ENCODE measurements at regions not wholly inside any gene's neighbourhood (a gene's known extent, or its start where the extent isn't known, plus 50 kb on each side); places are given as distances from the start of the nearest gene placed in this dataset.

DNA sequence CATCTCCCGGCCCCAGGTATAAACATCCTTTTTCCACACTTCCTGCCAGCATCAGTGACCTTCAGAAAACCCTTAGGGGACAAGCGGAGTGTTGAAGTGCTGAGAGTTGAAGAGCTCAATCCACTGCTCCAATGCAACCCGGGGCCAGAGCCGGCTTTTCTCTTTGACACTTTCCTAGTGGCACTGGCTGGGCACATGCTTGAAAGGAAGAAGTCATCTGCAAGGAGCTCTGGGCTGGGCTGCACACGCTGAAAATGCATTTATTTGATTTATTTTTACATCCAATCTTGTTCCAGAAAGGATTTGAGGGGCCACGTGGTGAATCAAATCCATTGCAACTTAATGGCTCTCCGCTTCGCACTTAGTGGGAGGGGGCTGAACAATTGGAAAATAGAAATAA, 229.0 kb upstream of the DIO3 start:
- ATAC-seq (ENCODE audit: insufficient read depth, low FRiP score) (no peak), DNase-seq (no peak)
- WGBS, 2 donors = 66 to 68% methylated on average over 8 of the region's 8 CpGs

GRCh38 chr14:101333335-101334280, 227.7 kb upstream of the DIO3 start:
- Histone ChIP-seq H3K9me3 (ENCODE audit: control insufficient read depth in 4 of 4, insufficient read depth in 3 of 4, low read length in 3 of 4) (peaks cover 0 to 2% (median 0%) of the 10 kb centered on the region in 4 donors), H3K4me3 (no peak overlapping the region), H3K9ac (ENCODE audit: insufficient read depth in 1 of 2, low read length in 2 of 2) (no peak overlapping the region), H3K36me3 (ENCODE audit: control insufficient read depth in 4 of 4, insufficient read depth in 4 of 4, low read length in 4 of 4) (no peaks in the 10 kb centered on the region), H3K27ac (ENCODE audit: low read depth in 1 of 2, low read length in 1 of 2) (no peak overlapping the region), H3K4me1 (ENCODE audit: control insufficient read depth in 5 of 5, insufficient read depth in 5 of 5, low read length in 5 of 5) (peaks cover 0 to 18% (median 0%) of the 10 kb centered on the region in 5 donors), H3K27me3 (ENCODE audit: control insufficient read depth in 3 of 3, insufficient read depth in 3 of 3, low read length in 2 of 3) (no peaks in the 10 kb centered on the region)
- DNase-seq (no peak), ATAC-seq (ENCODE audit: insufficient read depth, low FRiP score) (no peak)
- WGBS, 2 donors = 84 to 92% methylated on average over 20 of the region's 20 CpGs
- TF ChIP-seq CTCF (IDR thresholded peaks at IDR 0.05; ENCODE audit: control extremely low read depth, extremely low read depth) = no peak

More for the DNA sequence above, 229.0 kb upstream of the DIO3 start:
- peaks cover 0 to 18% (median 0%) of the 10 kb centered on the region in 5 donors for H3K4me1 ChIP-seq (ENCODE audit: control insufficient read depth in 5 of 5, insufficient read depth in 5 of 5, low read length in 5 of 5)
- no peak overlapping the region for H3K4me3 ChIP-seq
- TF ChIP-seq CTCF (IDR thresholded peaks at IDR 0.05; ENCODE audit: control extremely low read depth, extremely low read depth) = no peak
- H3K9me3 ChIP-seq (ENCODE audit: control insufficient read depth in 4 of 4, insufficient read depth in 3 of 4, low read length in 3 of 4) = peaks cover 0 to 2% (median 0%) of the 10 kb centered on the region in 4 donors
- H3K9ac ChIP-seq (ENCODE audit: insufficient read depth in 1 of 2, low read length in 2 of 2) = no peak overlapping the region
- no peak overlapping the region for H3K27ac ChIP-seq (ENCODE audit: low read depth in 1 of 2, low read length in 1 of 2)
- H3K36me3 ChIP-seq (ENCODE audit: control insufficient read depth in 4 of 4, insufficient read depth in 4 of 4, low read length in 4 of 4) = no peaks in the 10 kb centered on the region
- no peaks in the 10 kb centered on the region for H3K27me3 ChIP-seq (ENCODE audit: control insufficient read depth in 3 of 3, insufficient read depth in 3 of 3, low read length in 2 of 3)

DNA sequence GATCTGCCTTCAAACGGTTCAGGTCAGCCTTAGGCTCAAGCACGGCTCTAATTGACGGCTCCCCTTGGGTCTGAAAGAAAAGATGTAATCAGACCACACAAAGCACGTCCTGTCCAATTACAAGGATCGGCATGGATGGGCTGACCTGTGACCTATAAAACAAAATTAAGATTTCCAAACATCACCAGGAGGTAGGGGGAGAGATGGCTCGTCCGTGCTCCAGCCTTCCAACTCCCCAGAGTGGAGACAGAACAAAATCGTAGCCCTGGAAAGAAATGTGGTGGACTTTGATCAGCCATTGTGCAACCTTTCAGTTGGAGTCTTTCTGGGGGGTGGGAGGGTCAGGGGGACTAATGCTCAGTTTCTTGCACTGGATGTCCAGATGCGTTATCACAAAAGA, 226.6 kb upstream of the DIO3 start:
- peaks cover 0 to 2% (median 0%) of the 10 kb centered on the region in 4 donors for H3K9me3 ChIP-seq (ENCODE audit: control insufficient read depth in 4 of 4, insufficient read depth in 3 of 4, low read length in 3 of 4)
- H3K36me3 ChIP-seq (ENCODE audit: control insufficient read depth in 4 of 4, insufficient read depth in 4 of 4, low read length in 4 of 4) = no peaks in the 10 kb centered on the region
- H3K27ac ChIP-seq (ENCODE audit: low read depth in 1 of 2, low read length in 1 of 2) = no peak overlapping the region
- H3K4me1 ChIP-seq (ENCODE audit: control insufficient read depth in 5 of 5, insufficient read depth in 5 of 5, low read length in 5 of 5) = peaks cover 0 to 18% (median 0%) of the 10 kb centered on the region in 5 donors
- no peak overlapping the region for H3K9ac ChIP-seq (ENCODE audit: insufficient read depth in 1 of 2, low read length in 2 of 2)
- 79 to 89% methylated on average over 9 of the region's 9 CpGs for WGBS, 2 donors
- DNase-seq (no peak), ATAC-seq (ENCODE audit: insufficient read depth, low FRiP score) (no peak)
- no peak overlapping the region for H3K4me3 ChIP-seq
- no peak for TF ChIP-seq CTCF (IDR thresholded peaks at IDR 0.05; ENCODE audit: control extremely low read depth, extremely low read depth)
- no peaks in the 10 kb centered on the region for H3K27me3 ChIP-seq (ENCODE audit: control insufficient read depth in 3 of 3, insufficient read depth in 3 of 3, low read length in 2 of 3)
